Spinal cord (tissue), 9 donors: ENCODE measurements at regions not wholly inside any gene's neighbourhood (a gene's known extent, or its start where the extent isn't known, plus 50 kb on each side); places are given as distances from the start of the nearest gene placed in this dataset.

Source experiments
- DNase-seq, 6 donors: peaks; one replicate each; pipeline versions ENCODE4 v3.0.0 to v3.0.0-alpha.2; 2013 to 2015; ENCODE audit warnings: low spot score in 6 of 6, low read depth in 4 of 6
- H3K27ac ChIP-seq: one replicate; pipeline ENCODE4 v1.5.1; 2013; ENCODE audit warnings: low read depth, low read length, control low read depth
- H3K27me3 ChIP-seq: one replicate; pipeline ENCODE4 v1.6.1; 2013; ENCODE audit warnings: low read length; ENCODE audit not compliant: control insufficient read depth, insufficient read depth
- H3K36me3 ChIP-seq: one replicate; pipeline ENCODE4 v1.6.1; 2013; ENCODE audit warnings: low read length; ENCODE audit not compliant: control insufficient read depth, insufficient read depth
- H3K4me1 ChIP-seq: one replicate; pipeline ENCODE4 v1.6.1; 2013; ENCODE audit warnings: low read length; ENCODE audit not compliant: control insufficient read depth, insufficient read depth
- H3K4me3 ChIP-seq: one replicate; pipeline ENCODE4 v1.5.1; 2013; ENCODE audit warnings: low read depth, low read length, control low read depth
- H3K9me3 ChIP-seq: one replicate; pipeline ENCODE4 v1.6.1; 2013; ENCODE audit warnings: low read length; ENCODE audit not compliant: control insufficient read depth, insufficient read depth
- WGBS: methylation state at CpG from one replicate; pipeline ENCODE4 v1.1.5; 2013; ENCODE audit warnings: missing lambda C conversion rate; ENCODE audit not compliant: insufficient coverage; 5-methylcytosine and 5-hydroxymethylcytosine counted together
- donor health status: healthy.

DNA sequence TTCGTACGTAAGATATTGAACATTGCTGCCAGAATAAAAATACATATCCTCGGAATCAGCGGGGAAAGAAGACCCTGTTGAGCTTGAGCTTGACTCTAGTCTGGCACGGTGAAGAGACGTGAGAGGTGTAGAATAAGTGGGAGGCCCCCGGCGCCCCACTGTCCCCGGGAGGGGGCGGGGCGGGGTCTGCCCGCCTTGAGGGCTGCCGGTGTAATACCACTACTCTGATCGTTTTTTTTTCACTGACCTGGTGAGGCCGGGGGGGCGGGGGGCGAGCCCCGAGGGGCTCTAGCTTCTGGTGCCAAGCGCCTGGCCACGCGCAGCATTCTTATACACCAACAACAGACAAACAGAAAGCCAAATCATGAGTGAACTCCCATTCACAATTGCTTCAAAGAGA, 324.0 kb upstream of the REG3G start:
- Histone ChIP-seq H3K9me3 (no peaks in the 10 kb centered on the region), H3K36me3 (no peaks in the 10 kb centered on the region), H3K4me1 (no peaks in the 10 kb centered on the region), H3K27ac (no peak overlapping the region), H3K4me3 (no peak overlapping the region), H3K27me3 (no peaks in the 10 kb centered on the region)
- 97% methylated on average over 7 of the region's 21 CpGs for WGBS
- no peak for DNase-seq

DNA sequence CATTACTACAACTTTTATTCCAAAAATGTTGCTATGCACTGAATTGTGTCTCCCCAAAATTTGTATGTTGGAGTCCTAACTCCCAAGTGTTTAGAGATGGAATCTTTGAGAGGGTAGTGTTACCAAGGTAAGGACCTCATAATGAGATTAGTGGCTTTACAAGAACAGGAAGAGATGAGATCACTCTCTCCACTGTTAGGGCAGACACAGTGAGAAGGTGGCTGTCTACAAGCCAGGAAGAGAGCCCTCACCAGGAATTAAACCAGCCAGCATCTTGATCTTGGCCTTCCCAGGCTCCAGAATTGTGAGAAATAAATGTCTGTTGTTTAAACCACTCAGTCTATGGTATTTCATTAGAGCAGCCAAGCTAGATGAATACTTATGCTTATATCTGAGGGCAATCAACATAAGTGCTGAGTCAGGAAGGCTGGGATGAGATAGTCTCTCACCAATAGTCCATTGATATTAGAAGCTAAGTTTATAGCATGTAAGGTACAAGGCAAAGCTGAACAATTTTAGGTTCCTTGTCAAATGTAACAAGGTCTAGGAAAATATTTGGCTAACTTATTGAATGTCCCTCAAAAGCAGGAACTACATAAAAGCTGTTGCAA, 317.6 kb upstream of the REG3G start:
- no peak for DNase-seq
- Histone ChIP-seq H3K36me3 (no peaks in the 10 kb centered on the region), H3K4me1 (no peaks in the 10 kb centered on the region), H3K9me3 (no peaks in the 10 kb centered on the region), H3K27ac (no peak overlapping the region), H3K27me3 (no peaks in the 10 kb centered on the region), H3K4me3 (no peak overlapping the region)

DNA sequence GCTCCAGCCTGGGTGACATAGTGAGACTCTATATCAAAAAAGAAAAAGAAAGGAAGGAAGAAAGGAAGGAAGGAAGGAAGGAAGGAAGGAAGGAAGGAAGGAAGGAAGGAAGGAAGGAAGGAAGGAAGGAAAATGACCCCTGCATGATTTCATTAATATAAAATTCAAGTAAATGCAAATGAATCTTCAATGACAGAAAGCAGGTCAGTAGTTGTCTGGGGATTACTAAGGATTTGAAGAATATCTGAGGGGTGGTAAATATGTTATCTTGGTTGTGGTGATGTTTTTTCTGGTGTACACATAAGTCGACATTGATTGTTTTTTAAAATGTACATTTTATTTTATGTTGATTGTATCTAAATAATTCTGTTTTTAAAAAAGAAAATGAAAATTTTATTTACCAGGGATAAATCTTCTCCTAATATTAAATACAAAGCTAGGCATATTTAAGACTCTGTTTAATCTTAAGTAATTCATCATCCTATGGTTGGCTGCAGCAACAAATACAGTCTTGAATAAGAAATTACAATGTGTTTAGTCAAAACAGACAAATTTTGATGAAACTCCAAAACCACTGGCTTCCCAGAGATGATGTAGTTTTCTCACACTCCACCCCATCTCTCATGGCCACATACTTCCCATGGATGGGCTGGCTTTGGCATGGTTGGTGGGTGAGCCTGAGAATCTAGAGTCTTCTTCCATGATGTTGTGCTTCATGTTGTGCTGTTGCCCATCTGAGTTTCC, 314.7 kb upstream of the REG3G start:
- H3K27me3 ChIP-seq: no peaks in the 10 kb centered on the region
- DNase-seq: no peak
- H3K4me3 ChIP-seq: no peak overlapping the region

DNA sequence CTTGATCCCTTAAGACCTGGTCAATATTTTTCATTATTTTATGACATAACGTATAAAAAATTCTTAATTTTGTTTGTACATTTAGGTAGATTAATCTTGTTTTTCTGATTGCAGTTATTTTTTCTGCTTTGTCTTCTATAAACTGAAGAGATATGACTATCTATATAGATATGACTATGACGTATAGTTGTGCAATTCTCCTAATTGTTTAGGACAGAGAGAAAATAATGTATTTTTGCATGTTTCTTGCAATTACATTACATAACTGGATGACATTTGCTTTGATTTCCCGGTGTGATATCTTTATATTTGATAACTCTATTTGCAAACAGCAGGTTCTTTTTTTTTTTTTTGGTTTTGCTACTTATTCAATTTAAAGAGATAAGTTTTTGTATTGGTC, 310.2 kb upstream of the REG3G start:
- no peaks in the 10 kb centered on the region for H3K4me1 ChIP-seq
- DNase-seq: no peak
- no peak overlapping the region for H3K27ac ChIP-seq
- H3K27me3 ChIP-seq: no peaks in the 10 kb centered on the region
- H3K4me3 ChIP-seq: no peak overlapping the region
- H3K36me3 ChIP-seq: no peaks in the 10 kb centered on the region
- no CpG with 5 or more reads among the region's 3 CpGs for WGBS
- no peaks in the 10 kb centered on the region for H3K9me3 ChIP-seq

More for the DNA sequence above, 314.7 kb upstream of the REG3G start:
- no peaks in the 10 kb centered on the region for H3K36me3 ChIP-seq
- no CpG with 5 or more reads among the region's 1 CpG for WGBS
- H3K4me1 ChIP-seq: no peaks in the 10 kb centered on the region
- no peaks in the 10 kb centered on the region for H3K9me3 ChIP-seq
- H3K27ac ChIP-seq: no peak overlapping the region

DNA sequence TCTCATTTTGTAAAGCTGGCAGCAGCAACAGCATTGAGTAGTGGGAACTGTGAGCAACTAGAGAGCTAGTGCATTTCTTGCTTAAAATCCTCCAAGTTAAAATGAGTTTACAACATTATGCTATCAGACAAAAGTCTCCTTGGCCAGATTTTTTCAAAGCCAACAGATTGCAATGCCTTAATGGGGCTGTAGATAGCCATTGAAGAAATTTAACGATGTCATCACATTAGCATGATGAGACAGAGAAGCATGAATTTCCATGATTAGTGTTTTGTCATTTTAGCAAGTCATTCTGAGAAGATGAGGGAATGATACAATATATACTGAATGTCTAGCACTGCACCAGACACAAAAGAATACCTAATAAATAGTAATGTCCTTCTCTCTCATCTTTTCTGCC, 307.5 kb upstream of the REG3G start:
- peak in 2 of 6 donors; percentile 24 to 43 for DNase-seq
- Histone ChIP-seq H3K4me3 (no peak overlapping the region), H3K4me1 (no peaks in the 10 kb centered on the region), H3K9me3 (no peaks in the 10 kb centered on the region), H3K27ac (no peak overlapping the region), H3K36me3 (no peaks in the 10 kb centered on the region), H3K27me3 (no peaks in the 10 kb centered on the region)
- no CpG with 5 or more reads among the region's 1 CpG for WGBS

DNA sequence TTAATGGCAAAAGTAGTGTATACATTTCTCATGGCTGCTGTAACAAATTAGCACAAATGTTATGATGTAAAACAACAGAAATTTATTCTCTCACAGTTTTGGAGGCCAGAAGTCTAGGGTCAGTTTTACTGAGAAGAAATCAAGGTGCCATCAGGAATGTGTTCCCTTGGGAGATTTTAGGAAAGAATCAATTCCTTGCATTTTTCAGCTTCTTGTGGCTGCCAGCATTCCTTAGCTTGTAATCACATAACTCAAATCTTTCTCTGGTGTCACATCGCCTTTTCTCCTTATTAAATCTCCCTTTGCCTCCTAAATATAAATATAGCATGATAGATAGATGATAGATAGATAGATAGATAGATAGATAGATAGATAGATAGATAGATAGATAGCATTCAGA, 307.0 kb upstream of the REG3G start:
- no CpG with 5 or more reads among the region's 1 CpG for WGBS
- DNase-seq: no peak

DNA sequence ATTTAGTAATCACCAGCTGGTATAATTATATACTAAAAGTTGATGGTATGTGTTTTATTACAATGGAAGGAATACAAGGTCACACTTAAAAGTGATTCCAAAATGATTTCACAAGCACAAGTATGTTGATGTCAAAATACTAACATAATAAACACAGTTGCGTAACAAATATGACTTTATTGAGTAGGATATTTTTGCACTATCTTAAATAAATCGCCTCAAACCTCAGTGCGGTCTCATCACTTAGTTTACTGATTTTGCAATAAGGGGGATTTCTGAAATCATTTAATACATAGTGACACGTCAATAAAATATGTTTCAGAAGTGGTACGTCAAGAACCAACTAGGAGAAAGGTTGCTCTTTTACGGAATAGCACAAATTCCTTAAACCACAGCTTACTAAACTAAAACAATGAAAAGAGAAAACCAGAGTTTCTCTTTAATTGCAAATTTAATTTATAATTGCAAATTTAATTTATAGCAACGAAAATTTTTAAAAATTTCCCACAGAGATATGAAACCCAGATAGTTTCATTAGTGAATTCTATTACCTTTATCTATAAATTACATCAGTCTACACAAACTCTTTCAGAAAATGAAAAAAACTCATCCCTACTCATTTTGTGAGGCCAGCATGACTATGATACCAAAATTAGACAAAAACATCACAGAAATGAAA, 304.0 kb upstream of the REG3G start:
- H3K27me3 ChIP-seq: no peaks in the 10 kb centered on the region
- no CpG with 5 or more reads among the region's 7 CpGs for WGBS
- no peak for DNase-seq
- H3K9me3 ChIP-seq: no peaks in the 10 kb centered on the region
- H3K27ac ChIP-seq: no peak overlapping the region
- H3K4me1 ChIP-seq: no peaks in the 10 kb centered on the region
- no peaks in the 10 kb centered on the region for H3K36me3 ChIP-seq
- H3K4me3 ChIP-seq: no peak overlapping the region

More for the DNA sequence above, 307.0 kb upstream of the REG3G start:
- Histone ChIP-seq H3K9me3 (no peaks in the 10 kb centered on the region), H3K4me1 (no peaks in the 10 kb centered on the region), H3K36me3 (no peaks in the 10 kb centered on the region), H3K4me3 (no peak overlapping the region), H3K27me3 (no peaks in the 10 kb centered on the region), H3K27ac (no peak overlapping the region)

DNA sequence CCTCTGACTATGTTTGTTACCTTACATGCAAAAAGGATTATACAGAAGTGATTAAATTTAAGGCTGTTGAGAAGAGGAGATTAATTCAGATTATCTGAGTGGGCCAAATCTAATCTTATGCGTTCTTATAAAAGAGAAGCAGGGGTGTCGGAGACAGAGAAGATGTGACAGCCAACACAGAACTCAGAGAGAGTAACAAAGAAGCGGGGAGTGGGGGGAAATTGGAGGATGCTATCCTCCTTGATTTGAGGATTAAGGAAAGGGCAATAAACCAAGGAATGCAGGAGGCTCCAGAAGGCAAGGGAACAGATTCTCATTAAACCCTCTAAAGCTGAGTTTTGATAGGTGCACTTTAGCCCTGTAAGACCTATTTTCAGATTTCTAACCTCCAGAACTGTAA, 291.3 kb upstream of the REG3G start:
- H3K36me3 ChIP-seq: no peaks in the 10 kb centered on the region
- DNase-seq: no peak
- WGBS: 88% methylated on average over 3 of the region's 3 CpGs
- no peak overlapping the region for H3K4me3 ChIP-seq
- H3K27ac ChIP-seq: no peak overlapping the region
- no peaks in the 10 kb centered on the region for H3K27me3 ChIP-seq
- H3K4me1 ChIP-seq: no peaks in the 10 kb centered on the region
- H3K9me3 ChIP-seq: no peaks in the 10 kb centered on the region

DNA sequence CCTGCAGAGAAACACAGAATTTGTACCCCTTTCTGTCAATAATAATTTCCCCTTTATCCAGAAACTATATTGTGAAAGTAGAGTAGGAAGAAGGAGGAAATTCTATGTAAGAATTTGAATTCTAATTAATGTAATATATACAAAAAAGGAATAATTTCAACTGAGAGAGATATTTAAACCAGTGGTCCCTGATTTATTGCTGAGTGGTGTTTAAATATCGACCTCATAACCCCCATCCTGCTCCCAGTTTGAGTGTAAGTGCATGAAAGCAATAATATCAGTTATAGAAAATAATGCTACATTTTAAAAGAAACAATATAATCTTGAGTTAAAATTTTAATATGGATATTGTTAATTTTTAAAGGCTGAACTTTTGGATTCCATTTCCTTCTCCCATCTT, 286.2 kb upstream of the REG3G start:
- H3K27me3 ChIP-seq: no peaks in the 10 kb centered on the region
- H3K36me3 ChIP-seq: no peaks in the 10 kb centered on the region
- no peak overlapping the region for H3K27ac ChIP-seq
- no CpG with 5 or more reads among the region's 1 CpG for WGBS
- H3K9me3 ChIP-seq: no peaks in the 10 kb centered on the region
- H3K4me1 ChIP-seq: no peaks in the 10 kb centered on the region
- H3K4me3 ChIP-seq: no peak overlapping the region
- DNase-seq: no peak

DNA sequence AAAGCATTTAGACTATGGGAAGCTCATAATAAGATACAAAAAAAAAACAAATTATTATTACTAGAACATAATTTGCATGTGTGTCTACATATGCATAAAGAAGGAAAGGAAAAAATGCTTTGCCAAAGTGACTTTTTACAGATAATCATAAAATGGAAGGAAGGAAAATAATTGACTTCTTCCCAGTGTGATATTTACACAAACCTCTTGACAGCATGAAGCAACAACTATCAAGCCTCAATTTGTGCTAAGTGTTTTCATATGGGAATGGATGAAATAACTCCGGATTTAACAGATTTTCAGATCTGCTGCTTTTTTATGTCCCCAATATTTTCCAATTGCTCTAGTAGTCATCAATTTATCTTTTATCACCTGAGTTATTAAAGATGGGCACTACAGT, 275.9 kb upstream of the REG3G start:
- Histone ChIP-seq H3K27me3 (no peaks in the 10 kb centered on the region), H3K27ac (no peak overlapping the region), H3K9me3 (no peaks in the 10 kb centered on the region), H3K4me3 (no peak overlapping the region), H3K4me1 (no peaks in the 10 kb centered on the region), H3K36me3 (no peaks in the 10 kb centered on the region)
- WGBS: no CpG with 5 or more reads among the region's 1 CpG
- peak in 1 of 6 donors; percentile 73 for DNase-seq
